ENCODE measurements at regions not wholly inside any gene's neighbourhood (a gene's known extent, or its start where the extent isn't known, plus 50 kb on each side); places are given as distances from the start of the nearest gene placed in this dataset.
"Not testable (repeated sequence)": the region's sequence is repeated elsewhere in the genome, so short reads cannot be mapped to it uniquely, and the experiment has no call there.

DNA sequence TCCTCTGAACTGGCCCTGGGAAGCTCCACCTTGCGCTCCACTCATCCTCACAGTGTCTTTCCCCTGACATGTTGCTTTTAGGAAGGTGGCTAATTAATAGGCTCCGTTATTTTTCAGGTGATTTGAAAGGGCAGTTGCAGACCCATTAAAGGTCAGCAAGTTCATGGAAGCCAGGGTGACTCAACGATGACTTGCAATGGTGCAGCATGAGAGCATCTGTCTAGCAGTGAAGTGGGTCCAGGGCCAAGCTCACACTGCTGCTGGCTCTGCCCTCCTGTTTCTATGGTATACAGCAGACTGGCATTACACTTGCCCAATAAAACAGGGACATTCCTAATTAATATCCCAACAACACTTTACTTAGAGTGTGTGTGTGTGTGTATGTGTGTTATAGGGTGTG, 68.8 kb upstream of the WDR11 start:
- no peaks in the 10 kb centered on the region for H3K36me3 ChIP-seq (ENCODE audit: control insufficient read depth in 3 of 3, insufficient read depth in 3 of 3, low read length in 3 of 3)
- no peaks in the 10 kb centered on the region for H3K27me3 ChIP-seq (ENCODE audit: control insufficient read depth in 3 of 3, insufficient read depth in 3 of 3, low read length in 3 of 3)
- H3K4me3 ChIP-seq (ENCODE audit: low read length in 3 of 3), result no peak overlapping the region
- H3K27ac ChIP-seq (ENCODE audit: low read depth, low read length), result no peak overlapping the region
- no peaks in the 10 kb centered on the region for H3K4me1 ChIP-seq (ENCODE audit: control insufficient read depth in 3 of 3, insufficient read depth in 3 of 3, low read length in 3 of 3)
- H3K9me3 ChIP-seq (ENCODE audit: control insufficient read depth in 3 of 3, low read length in 3 of 3), result no peaks in the 10 kb centered on the region
- no peak overlapping the region for H3K9ac ChIP-seq (ENCODE audit: low read depth in 1 of 3, low read length in 3 of 3)

GRCh38 chr10:120783098-120783497, 68.1 kb upstream of the WDR11 start:
- no peaks in the 10 kb centered on the region for H3K4me1 ChIP-seq (ENCODE audit: control insufficient read depth in 3 of 3, insufficient read depth in 3 of 3, low read length in 3 of 3)
- H3K27ac ChIP-seq (ENCODE audit: low read depth, low read length), result no peak overlapping the region
- H3K36me3 ChIP-seq (ENCODE audit: control insufficient read depth in 3 of 3, insufficient read depth in 3 of 3, low read length in 3 of 3), result no peaks in the 10 kb centered on the region
- no peaks in the 10 kb centered on the region for H3K27me3 ChIP-seq (ENCODE audit: control insufficient read depth in 3 of 3, insufficient read depth in 3 of 3, low read length in 3 of 3)
- no peak overlapping the region for H3K4me3 ChIP-seq (ENCODE audit: low read length in 3 of 3)
- H3K9ac ChIP-seq (ENCODE audit: low read depth in 1 of 3, low read length in 3 of 3), result no peak overlapping the region
- no peaks in the 10 kb centered on the region for H3K9me3 ChIP-seq (ENCODE audit: control insufficient read depth in 3 of 3, low read length in 3 of 3)

DNA sequence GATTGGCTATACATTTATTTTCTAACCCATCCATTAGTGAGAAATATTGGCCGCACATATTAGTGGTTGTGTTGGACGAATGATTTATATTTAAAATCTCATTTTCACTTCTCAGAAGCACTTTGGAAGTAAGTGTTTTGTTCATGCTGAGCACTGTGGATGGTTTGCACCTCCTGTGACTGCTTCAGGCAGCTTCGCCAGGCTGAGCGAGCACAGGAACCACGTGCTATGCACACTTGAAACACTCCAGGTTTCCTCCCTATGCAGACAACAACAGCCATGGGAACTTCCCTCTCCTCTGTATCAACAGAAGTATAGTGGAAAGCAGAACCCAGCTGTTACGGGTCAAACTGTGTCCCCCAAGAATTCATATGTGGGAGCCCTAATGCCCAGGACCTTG, 67.3 kb upstream of the WDR11 start:
- no peaks in the 10 kb centered on the region for H3K27me3 ChIP-seq (ENCODE audit: control insufficient read depth in 3 of 3, insufficient read depth in 3 of 3, low read length in 3 of 3)

DNA sequence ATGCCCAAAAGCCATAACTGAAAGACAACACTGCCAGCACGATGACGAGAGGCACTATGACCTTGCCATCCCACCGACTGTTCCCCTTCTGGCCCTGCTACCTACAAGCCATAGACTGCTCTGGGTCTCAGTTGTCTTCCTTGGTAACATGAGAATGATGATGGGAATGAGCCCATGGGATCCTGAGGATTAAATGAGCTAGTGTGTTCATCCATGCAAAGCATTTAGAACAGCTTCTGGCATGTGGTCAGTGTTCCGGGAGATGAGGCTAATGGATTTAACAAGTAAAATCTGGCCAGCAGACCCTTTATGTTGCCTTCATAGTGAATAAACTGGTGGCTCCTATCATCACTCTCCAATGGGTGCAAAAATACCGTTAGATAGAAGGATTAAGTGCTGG, 62.4 kb upstream of the WDR11 start:
- no peak overlapping the region for H3K27ac ChIP-seq (ENCODE audit: low read depth, low read length)
- H3K36me3 ChIP-seq (ENCODE audit: control insufficient read depth in 3 of 3, insufficient read depth in 3 of 3, low read length in 3 of 3), result no peaks in the 10 kb centered on the region
- no peak overlapping the region for H3K9ac ChIP-seq (ENCODE audit: low read depth in 1 of 3, low read length in 3 of 3)

More for the DNA sequence above, 67.3 kb upstream of the WDR11 start:
- no peak overlapping the region for H3K27ac ChIP-seq (ENCODE audit: low read depth, low read length)
- no peak overlapping the region for H3K4me3 ChIP-seq (ENCODE audit: low read length in 3 of 3)
- H3K36me3 ChIP-seq (ENCODE audit: control insufficient read depth in 3 of 3, insufficient read depth in 3 of 3, low read length in 3 of 3), result no peaks in the 10 kb centered on the region
- H3K9me3 ChIP-seq (ENCODE audit: control insufficient read depth in 3 of 3, low read length in 3 of 3), result no peaks in the 10 kb centered on the region
- H3K4me1 ChIP-seq (ENCODE audit: control insufficient read depth in 3 of 3, insufficient read depth in 3 of 3, low read length in 3 of 3), result no peaks in the 10 kb centered on the region
- H3K9ac ChIP-seq (ENCODE audit: low read depth in 1 of 3, low read length in 3 of 3), result no peak overlapping the region

GRCh38 chr10:120789303-120790203, 61.6 kb upstream of the WDR11 start:
- Histone ChIP-seq H3K9me3 (ENCODE audit: control insufficient read depth in 3 of 3, low read length in 3 of 3) (no peaks in the 10 kb centered on the region), H3K9ac (ENCODE audit: low read depth in 1 of 3, low read length in 3 of 3) (no peak overlapping the region), H3K4me1 (ENCODE audit: control insufficient read depth in 3 of 3, insufficient read depth in 3 of 3, low read length in 3 of 3) (no peaks in the 10 kb centered on the region), H3K27ac (ENCODE audit: low read depth, low read length) (no peak overlapping the region), H3K36me3 (ENCODE audit: control insufficient read depth in 3 of 3, insufficient read depth in 3 of 3, low read length in 3 of 3) (no peaks in the 10 kb centered on the region), H3K4me3 (ENCODE audit: low read length in 3 of 3) (no peak overlapping the region), H3K27me3 (ENCODE audit: control insufficient read depth in 3 of 3, insufficient read depth in 3 of 3, low read length in 3 of 3) (no peaks in the 10 kb centered on the region)

More for the DNA sequence above, 62.4 kb upstream of the WDR11 start:
- Histone ChIP-seq H3K9me3 (ENCODE audit: control insufficient read depth in 3 of 3, low read length in 3 of 3) (no peaks in the 10 kb centered on the region), H3K4me1 (ENCODE audit: control insufficient read depth in 3 of 3, insufficient read depth in 3 of 3, low read length in 3 of 3) (no peaks in the 10 kb centered on the region), H3K27me3 (ENCODE audit: control insufficient read depth in 3 of 3, insufficient read depth in 3 of 3, low read length in 3 of 3) (no peaks in the 10 kb centered on the region), H3K4me3 (ENCODE audit: low read length in 3 of 3) (no peak overlapping the region)

DNA sequence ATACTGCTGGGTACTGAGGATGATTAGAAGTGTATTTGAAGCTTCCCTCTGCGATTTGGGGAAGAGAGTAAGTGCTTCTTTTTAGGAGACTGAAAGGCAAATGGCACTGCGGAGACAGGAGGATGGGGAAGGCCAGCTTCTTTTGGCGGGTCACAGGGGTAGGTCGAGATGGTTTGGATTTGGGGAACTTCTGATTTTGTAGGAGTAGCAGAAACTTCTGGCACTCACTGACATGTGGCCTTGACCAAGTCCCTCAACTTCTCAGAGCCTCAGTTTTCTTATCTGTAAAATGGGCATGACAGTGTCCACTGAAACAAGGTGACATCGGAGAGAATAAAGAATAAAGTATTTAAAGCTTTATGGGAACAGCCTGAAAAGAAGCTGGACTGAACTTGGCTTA, 59.8 kb upstream of the WDR11 start:
- no peaks in the 10 kb centered on the region for H3K9me3 ChIP-seq (ENCODE audit: control insufficient read depth in 3 of 3, low read length in 3 of 3)
- no peaks in the 10 kb centered on the region for H3K4me1 ChIP-seq (ENCODE audit: control insufficient read depth in 3 of 3, insufficient read depth in 3 of 3, low read length in 3 of 3)
- H3K27ac ChIP-seq (ENCODE audit: low read depth, low read length), result no peak overlapping the region
- H3K36me3 ChIP-seq (ENCODE audit: control insufficient read depth in 3 of 3, insufficient read depth in 3 of 3, low read length in 3 of 3), result no peaks in the 10 kb centered on the region
- H3K9ac ChIP-seq (ENCODE audit: low read depth in 1 of 3, low read length in 3 of 3), result no peak overlapping the region
- no peaks in the 10 kb centered on the region for H3K27me3 ChIP-seq (ENCODE audit: control insufficient read depth in 3 of 3, insufficient read depth in 3 of 3, low read length in 3 of 3)
- H3K4me3 ChIP-seq (ENCODE audit: low read length in 3 of 3), result no peak overlapping the region

DNA sequence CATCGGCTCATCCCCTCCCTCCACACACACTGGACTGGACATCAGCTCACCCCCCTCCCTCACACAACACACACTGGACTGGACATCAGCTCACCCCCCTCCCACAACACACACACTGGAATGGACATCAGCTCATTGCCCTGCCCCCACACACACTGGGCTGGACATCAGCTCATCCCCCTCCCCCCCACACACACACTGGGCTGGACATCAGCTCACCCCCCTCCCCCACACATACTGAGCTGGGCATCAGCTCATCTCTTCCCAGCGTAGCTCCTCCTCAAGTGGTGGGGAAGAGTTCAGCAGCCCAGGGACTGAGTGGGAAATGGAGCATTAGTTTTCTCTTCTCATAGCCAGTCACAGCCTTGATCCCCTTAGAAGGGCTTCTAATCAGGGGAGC, 58.1 kb upstream of the WDR11 start:
- no peak overlapping the region for H3K4me3 ChIP-seq (ENCODE audit: low read length in 3 of 3)
- H3K27ac ChIP-seq (ENCODE audit: low read depth, low read length), result no peak overlapping the region
- H3K36me3 ChIP-seq (ENCODE audit: control insufficient read depth in 3 of 3, insufficient read depth in 3 of 3, low read length in 3 of 3), result no peaks in the 10 kb centered on the region
- H3K9ac ChIP-seq (ENCODE audit: low read depth in 1 of 3, low read length in 3 of 3), result no peak overlapping the region
- H3K9me3 ChIP-seq (ENCODE audit: control insufficient read depth in 3 of 3, low read length in 3 of 3), result no peaks in the 10 kb centered on the region
- no peaks in the 10 kb centered on the region for H3K27me3 ChIP-seq (ENCODE audit: control insufficient read depth in 3 of 3, insufficient read depth in 3 of 3, low read length in 3 of 3)
- no peaks in the 10 kb centered on the region for H3K4me1 ChIP-seq (ENCODE audit: control insufficient read depth in 3 of 3, insufficient read depth in 3 of 3, low read length in 3 of 3)

DNA sequence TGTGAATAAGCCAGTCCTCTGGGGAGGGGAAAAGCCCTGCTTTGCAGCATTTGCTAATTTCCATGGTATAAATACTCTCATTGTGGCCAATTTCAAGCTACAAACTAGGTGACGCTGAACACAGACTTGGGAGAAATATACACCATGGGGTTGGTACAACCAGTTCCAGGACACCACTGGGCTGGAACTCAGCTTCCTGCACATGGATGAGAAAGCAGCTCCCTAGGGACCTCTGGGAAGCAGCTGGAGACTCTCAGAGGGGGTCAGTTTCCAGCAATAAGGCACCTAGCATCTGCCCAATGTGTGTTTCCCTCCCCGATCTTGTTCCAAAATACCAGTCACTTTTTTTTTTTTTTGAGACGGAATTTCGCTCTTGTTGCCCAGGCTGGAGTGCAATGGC, 56.8 kb upstream of the WDR11 start:
- Histone ChIP-seq H3K9me3 (ENCODE audit: control insufficient read depth in 3 of 3, low read length in 3 of 3) (no peaks in the 10 kb centered on the region), H3K4me3 (ENCODE audit: low read length in 3 of 3) (no peak overlapping the region), H3K27me3 (ENCODE audit: control insufficient read depth in 3 of 3, insufficient read depth in 3 of 3, low read length in 3 of 3) (no peaks in the 10 kb centered on the region), H3K9ac (ENCODE audit: low read depth in 1 of 3, low read length in 3 of 3) (no peak overlapping the region), H3K4me1 (ENCODE audit: control insufficient read depth in 3 of 3, insufficient read depth in 3 of 3, low read length in 3 of 3) (no peaks in the 10 kb centered on the region), H3K36me3 (ENCODE audit: control insufficient read depth in 3 of 3, insufficient read depth in 3 of 3, low read length in 3 of 3) (no peaks in the 10 kb centered on the region), H3K27ac (ENCODE audit: low read depth, low read length) (no peak overlapping the region)

DNA sequence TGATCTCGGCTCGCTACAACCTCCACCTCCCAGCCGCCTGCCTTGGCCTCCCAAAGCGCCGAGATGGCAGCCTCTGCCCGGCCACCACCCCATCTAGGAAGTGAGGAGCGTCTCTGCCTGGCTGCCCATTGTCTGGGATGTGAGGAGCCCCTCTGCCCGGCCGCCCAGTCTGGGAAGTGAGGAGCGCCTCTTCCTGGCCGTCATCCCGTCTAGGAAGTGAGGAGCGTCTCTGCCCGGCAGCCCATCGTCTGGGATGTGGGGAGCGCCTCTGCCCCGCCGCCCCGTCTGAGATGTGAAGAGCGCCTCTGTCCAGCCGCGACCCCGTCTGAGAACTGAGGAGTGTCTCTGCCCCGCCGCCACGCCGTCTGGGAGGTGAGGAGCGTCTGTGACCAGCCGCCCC, 52.9 kb upstream of the WDR11 start:
- H3K4me1 ChIP-seq (ENCODE audit: control insufficient read depth in 3 of 3, insufficient read depth in 3 of 3, low read length in 3 of 3); H3K27me3 ChIP-seq (ENCODE audit: control insufficient read depth in 3 of 3, insufficient read depth in 3 of 3, low read length in 3 of 3); H3K27ac ChIP-seq (ENCODE audit: low read depth, low read length); H3K9ac ChIP-seq (ENCODE audit: low read depth in 1 of 3, low read length in 3 of 3); H3K4me3 ChIP-seq (ENCODE audit: low read length in 3 of 3); H3K9me3 ChIP-seq (ENCODE audit: control insufficient read depth in 3 of 3, low read length in 3 of 3); H3K36me3 ChIP-seq (ENCODE audit: control insufficient read depth in 3 of 3, insufficient read depth in 3 of 3, low read length in 3 of 3): not testable (repeated sequence)

GRCh38 chr10:120799849-120800248, 51.3 kb upstream of the WDR11 start:
- Histone ChIP-seq H3K9ac (ENCODE audit: low read depth in 1 of 3, low read length in 3 of 3) (no peak overlapping the region), H3K9me3 (ENCODE audit: control insufficient read depth in 3 of 3, low read length in 3 of 3) (no peaks in the 10 kb centered on the region), H3K27ac (ENCODE audit: low read depth, low read length) (no peak overlapping the region), H3K36me3 (ENCODE audit: control insufficient read depth in 3 of 3, insufficient read depth in 3 of 3, low read length in 3 of 3) (no peaks in the 10 kb centered on the region), H3K4me3 (ENCODE audit: low read length in 3 of 3) (no peak overlapping the region), H3K27me3 (ENCODE audit: control insufficient read depth in 3 of 3, insufficient read depth in 3 of 3, low read length in 3 of 3) (no peaks in the 10 kb centered on the region), H3K4me1 (ENCODE audit: control insufficient read depth in 3 of 3, insufficient read depth in 3 of 3, low read length in 3 of 3) (no peaks in the 10 kb centered on the region)
